ENCODE measurements at regions not wholly inside any gene's neighbourhood (a gene's known extent, or its start where the extent isn't known, plus 50 kb on each side); places are given as distances from the start of the nearest gene placed in this dataset.

- TF ChIP-seq POLR2A (IDR thresholded peaks at IDR 0.05) (no peak), CTCF (IDR thresholded peaks at IDR 0.05) (no peak)
Measured at GRCh38 chr4:171022824-171023230, 790.4 kb upstream of the GALNTL6 start.

Data from testis (tissue), 2 donors.